RWPE2 (cell line): ENCODE measurements at regions not wholly inside any gene's neighbourhood (a gene's known extent, or its start where the extent isn't known, plus 50 kb on each side); places are given as distances from the start of the nearest gene placed in this dataset.

Source experiments
- ATAC-seq: fragments of 200-7000 bp; cut with Tn5 transposase; 3 replicates; pipeline ENCODE4 v1.9.1; 2021; ENCODE audit warnings: low read depth
- DNase-seq: peaks from one replicate; pipeline ENCODE4 v3.0.0-alpha.2; 2020; ENCODE audit warnings: low spot score
- H3K27ac ChIP-seq: fragments of 450-650 bp; 2 replicates; pipeline ENCODE4 v1.5.1; 2017; ENCODE audit warnings: mild to moderate bottlenecking; ENCODE audit not compliant: poor library complexity, severe bottlenecking
- H3K27me3 ChIP-seq: fragments of 250-450 bp; sonication (Bioruptor Pico); 2 replicates; pipeline ENCODE4 v1.5.1; 2021; ENCODE audit warnings: mild to moderate bottlenecking, moderate library complexity; ENCODE audit not compliant: insufficient read depth, poor library complexity, severe bottlenecking
- H3K36me3 ChIP-seq: fragments of 250-450 bp; sonication (Bioruptor Pico); 2 replicates; pipeline ENCODE4 v1.5.1; 2020; ENCODE audit warnings: low read depth, mild to moderate bottlenecking, moderate library complexity
- H3K4me1 ChIP-seq: fragments of 250-450 bp; sonication (Bioruptor Pico); 2 replicates; pipeline ENCODE4 v1.5.1; 2021; ENCODE audit warnings: mild to moderate bottlenecking, moderate library complexity; ENCODE audit not compliant: insufficient read depth, poor library complexity, severe bottlenecking
- H3K4me3 ChIP-seq: fragments of 250-450 bp; sonication (Bioruptor Pico); 2 replicates; pipeline ENCODE4 v1.5.1; 2021; ENCODE audit warnings: mild to moderate bottlenecking, moderate library complexity; ENCODE audit not compliant: severe bottlenecking
- H3K9me3 ChIP-seq: fragments of 250-450 bp; sonication (Bioruptor Pico); 2 replicates; pipeline ENCODE4 v1.5.1; 2021; ENCODE audit warnings: mild to moderate bottlenecking, moderate library complexity; ENCODE audit not compliant: severe bottlenecking
- CTCF ChIP-seq: fragments of 450-650 bp; IDR thresholded peaks from one replicate; pipeline ENCODE4 v1.5.1; 2017; ENCODE audit warnings: mild to moderate bottlenecking, moderate library complexity; ENCODE audit not compliant: poor library complexity, severe bottlenecking

GRCh38 chr7:86942081-86942480 lies 117.4 kb downstream of the ELAPOR2 start:
- no peak for TF ChIP-seq CTCF
- Histone ChIP-seq H3K27me3 (no peaks in the 10 kb centered on the region), H3K4me3 (no peak overlapping the region), H3K9me3 (no peaks in the 10 kb centered on the region), H3K4me1 (no peaks in the 10 kb centered on the region), H3K27ac (no peak overlapping the region), H3K36me3 (peaks cover 21% of the 10 kb centered on the region)
- DNase-seq (no peak), ATAC-seq (peak; percentile 61)

GRCh38 chr7:86939197-86939814 lies 120.1 kb downstream of the ELAPOR2 start:
- no peak for DNase-seq
- Histone ChIP-seq H3K27ac (no peak overlapping the region), H3K9me3 (no peaks in the 10 kb centered on the region), H3K4me3 (no peak overlapping the region), H3K4me1 (no peaks in the 10 kb centered on the region), H3K36me3 (peaks cover 29% of the 10 kb centered on the region), H3K27me3 (no peaks in the 10 kb centered on the region)
- peak; percentile 85 for TF ChIP-seq CTCF
- peak; percentile 81 for ATAC-seq

GRCh38 chr7:86937363-86937878 lies 122.0 kb downstream of the ELAPOR2 start:
- H3K4me1 ChIP-seq: peaks cover 5% of the 10 kb centered on the region
- TF ChIP-seq CTCF: no peak

GRCh38 chr7:86933295-86933845 lies 126.1 kb downstream of the ELAPOR2 start:
- ATAC-seq (no peak), DNase-seq (no peak)
- Histone ChIP-seq H3K4me1 (peaks cover 16% of the 10 kb centered on the region), H3K36me3 (peaks cover 24% of the 10 kb centered on the region), H3K4me3 (no peak overlapping the region), H3K27ac (peak overlapping the region; percentile 83), H3K9me3 (no peaks in the 10 kb centered on the region), H3K27me3 (no peaks in the 10 kb centered on the region)
- no peak for TF ChIP-seq CTCF

More at GRCh38 chr7:86937363-86937878, 122.0 kb downstream of the ELAPOR2 start:
- DNase-seq (no peak), ATAC-seq (no peak)
- Histone ChIP-seq H3K36me3 (peaks cover 29% of the 10 kb centered on the region), H3K4me3 (no peak overlapping the region), H3K27ac (no peak overlapping the region), H3K27me3 (no peaks in the 10 kb centered on the region), H3K9me3 (no peaks in the 10 kb centered on the region)

GRCh38 chr7:86932038-86932512 lies 127.4 kb downstream of the ELAPOR2 start:
- Histone ChIP-seq H3K27me3 (no peaks in the 10 kb centered on the region), H3K9me3 (no peaks in the 10 kb centered on the region), H3K27ac (peak overlapping the region; percentile 83), H3K4me3 (no peak overlapping the region), H3K36me3 (peaks cover 17% of the 10 kb centered on the region), H3K4me1 (peaks cover 16% of the 10 kb centered on the region)
- no peak for TF ChIP-seq CTCF
- ATAC-seq (peak; percentile 93), DNase-seq (no peak)
